Tibial artery (tissue), 4 donors: ENCODE measurements at regions not wholly inside any gene's neighbourhood (a gene's known extent, or its start where the extent isn't known, plus 50 kb on each side); places are given as distances from the start of the nearest gene placed in this dataset.
A peak's percentile ranks its signal among the peaks of the same experiment; 100 is the strongest.
"Not testable (repeated sequence)": the region's sequence is repeated elsewhere in the genome, so short reads cannot be mapped to it uniquely, and the experiment has no call there.

ENCODE experiments used
- DNase-seq, 2 donors: peaks; one replicate each; pipeline ENCODE4 v3.0.0-alpha.2; 2019
- H3K27ac ChIP-seq, 2 donors: fragments of 200-600 bp; sonication (generic) in 1 of 2; 1 replicate in 1 of 2; 2 replicates in 1 of 2; pipeline ENCODE4 v1.5.1; 2018 to 2019; ENCODE audit warnings: mild to moderate bottlenecking in 1 of 2
- H3K27me3 ChIP-seq, 2 donors: fragments of 200-600 bp; sonication (generic) in 1 of 2; one replicate each; pipeline versions ENCODE4 v1.5.1 to v1.6.0; 2016 to 2019
- H3K36me3 ChIP-seq, 3 donors: fragments of 200-600 bp; sonication (generic) in 2 of 3; one replicate each; pipeline ENCODE4 v1.5.1; 2016 to 2019; ENCODE audit warnings: mild to moderate bottlenecking in 2 of 3
- H3K4me1 ChIP-seq, 4 donors: fragments of 200-600 bp; sonication (generic) in 2 of 4; 1 replicate in 3 of 4; 2 replicates in 1 of 4; pipeline ENCODE4 v1.5.1; 2016 to 2019
- H3K4me3 ChIP-seq, 2 donors: fragments of 200-600 bp; sonication (generic) in 1 of 2; 1 replicate in 1 of 2; 2 replicates in 1 of 2; pipeline ENCODE4 v1.5.1; 2018 to 2019; ENCODE audit warnings: mild to moderate bottlenecking in 2 of 2
- H3K9me3 ChIP-seq, 3 donors: fragments of 200-600 bp; sonication (generic) in 1 of 3; one replicate each; pipeline ENCODE4 v1.5.1; 2016 to 2019
- CTCF ChIP-seq, 2 experiments: fragments of 200-600 bp in 1 of 2; fragments of 450-650 bp in 1 of 2; IDR thresholded peaks; one replicate each; pipeline ENCODE4 v1.5.1; 2017 to 2019; ENCODE audit warnings: antibody characterized with exemption in 2 of 2, mild to moderate bottlenecking in 1 of 2, moderate library complexity in 1 of 2
- intact Hi-C: fragments of 100-400 bp; cut with DNase I; formaldehyde crosslinking; loops from one replicate; pipeline ENCODE4 v1.15.0; 2023; ENCODE audit warnings: low total_unique reads

GRCh38 chr6:168852376-168852884, 401.2 kb downstream of the THBS2 start:
- peaks cover 0 to 11% (median 3%) of the 10 kb centered on the region in 4 donors for H3K4me1 ChIP-seq
- no peaks in the 10 kb centered on the region for H3K36me3 ChIP-seq
- H3K4me3 ChIP-seq, result peak overlapping the region; percentile 40 to 41
- H3K9me3 ChIP-seq, result no peaks in the 10 kb centered on the region
- DNase-seq, result no peak
- intact Hi-C loops, result no loop called here
- H3K27ac ChIP-seq, result no peak overlapping the region
- H3K27me3 ChIP-seq, result no peaks in the 10 kb centered on the region
- no peak for TF ChIP-seq CTCF (IDR thresholded peaks at IDR 0.05)

GRCh38 chr6:168851460-168852375, 401.9 kb downstream of the THBS2 start:
- no peak for TF ChIP-seq CTCF (IDR thresholded peaks at IDR 0.05)

DNA sequence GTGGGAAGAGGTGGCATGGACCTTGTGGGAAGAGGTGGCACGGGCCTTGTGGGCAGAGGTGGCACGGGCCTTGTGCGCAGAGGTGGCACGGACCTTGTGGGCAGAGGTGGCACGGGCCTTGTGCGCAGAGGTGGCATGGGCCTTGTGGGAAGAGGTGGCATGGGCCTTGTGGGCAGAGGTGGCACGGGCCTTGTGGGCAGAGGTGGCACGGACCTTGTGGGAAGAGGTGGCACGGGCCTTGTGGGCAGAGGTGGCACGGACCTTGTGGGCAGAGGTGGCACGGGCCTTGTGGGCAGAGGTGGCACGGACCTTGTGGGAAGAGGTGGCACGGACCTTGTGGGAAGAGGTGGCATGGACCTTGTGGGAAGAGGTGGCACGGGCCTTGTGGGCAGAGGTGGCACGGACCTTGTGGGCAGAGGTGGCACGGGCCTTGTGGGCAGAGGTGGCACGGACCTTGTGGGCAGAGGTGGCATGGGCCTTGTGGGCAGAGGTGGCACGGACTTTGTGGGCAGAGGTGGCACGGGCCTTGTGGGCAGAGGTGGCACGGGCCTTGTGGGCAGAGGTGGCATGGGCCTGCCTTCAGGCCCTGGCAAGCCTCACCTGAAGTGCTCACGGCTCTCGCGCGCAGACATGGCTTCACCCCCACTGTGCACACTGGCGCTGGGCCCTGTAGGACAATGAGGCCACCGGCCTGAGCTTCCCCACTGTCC, 403.5 kb downstream of the THBS2 start:
- peaks cover 0 to 11% (median 3%) of the 10 kb centered on the region in 4 donors for H3K4me1 ChIP-seq
- H3K9me3 ChIP-seq, H3K27ac ChIP-seq, H3K4me3 ChIP-seq, H3K27me3 ChIP-seq, H3K36me3 ChIP-seq, intact Hi-C loops, DNase-seq: not testable (repeated sequence)

More at GRCh38 chr6:168851460-168852375, 401.9 kb downstream of the THBS2 start:
- Histone ChIP-seq H3K9me3 (no peaks in the 10 kb centered on the region), H3K4me1 (peaks cover 0 to 11% (median 3%) of the 10 kb centered on the region in 4 donors), H3K27me3 (no peaks in the 10 kb centered on the region), H3K36me3 (no peaks in the 10 kb centered on the region), H3K27ac (peak overlapping the region in 1 of 2 donors; percentile 9), H3K4me3 (peak overlapping the region; percentile 40 to 41)
- intact Hi-C loops, result no loop called here
- DNase-seq, result no peak

GRCh38 chr6:168849459-168849858, 404.2 kb downstream of the THBS2 start:
- no peak for DNase-seq
- Histone ChIP-seq H3K9me3 (no peaks in the 10 kb centered on the region), H3K27me3 (no peaks in the 10 kb centered on the region), H3K27ac (no peak overlapping the region), H3K36me3 (no peaks in the 10 kb centered on the region), H3K4me1 (peaks cover 0 to 11% (median 3%) of the 10 kb centered on the region in 4 donors), H3K4me3 (no peak overlapping the region)
- TF ChIP-seq CTCF (IDR thresholded peaks at IDR 0.05), result no peak
- intact Hi-C loops, result no loop called here

GRCh38 chr6:168848797-168849196, 404.8 kb downstream of the THBS2 start:
- H3K4me3 ChIP-seq, result no peak overlapping the region
- H3K27me3 ChIP-seq, result no peaks in the 10 kb centered on the region
- H3K4me1 ChIP-seq, result peaks cover 0 to 11% (median 3%) of the 10 kb centered on the region in 4 donors
- no peaks in the 10 kb centered on the region for H3K9me3 ChIP-seq
- no peak overlapping the region for H3K27ac ChIP-seq
- no peak for DNase-seq
- no peak for TF ChIP-seq CTCF (IDR thresholded peaks at IDR 0.05)
- intact Hi-C loops, result no loop called here
- H3K36me3 ChIP-seq, result no peaks in the 10 kb centered on the region
